Activated CD4-positive, alpha-beta T cell treated with anti-CD3 and anti-CD28 coated beads, Interleukin-2, amount 10 ng/mL, durations not matched to agents 24 days and 14 days (primary cell): ENCODE measurements at regions not wholly inside any gene's neighbourhood (a gene's known extent, or its start where the extent isn't known, plus 50 kb on each side); places are given as distances from the start of the nearest gene placed in this dataset.

Experiments
- DNase-seq: peaks from one replicate; pipeline ENCODE4 v3.0.0; 2022
- H3K27ac Mint-ChIP-seq: one replicate; pipeline ENCODE4 v1.8.0; 2022; ENCODE audit warnings: mild to moderate bottlenecking, mixed read lengths
- H3K27me3 Mint-ChIP-seq: one replicate; pipeline ENCODE4 v1.8.0; 2022; ENCODE audit warnings: mixed read lengths
- H3K36me3 Mint-ChIP-seq: one replicate; pipeline ENCODE4 v1.8.0; 2022; ENCODE audit warnings: low read depth, mild to moderate bottlenecking, mixed read lengths
- H3K4me1 Mint-ChIP-seq: one replicate; pipeline ENCODE4 v1.8.0; 2021; ENCODE audit warnings: mixed read lengths
- H3K4me3 Mint-ChIP-seq: one replicate; pipeline ENCODE4 v1.8.0; 2022; ENCODE audit warnings: mild to moderate bottlenecking, moderate library complexity, mixed read lengths
- H3K9me3 Mint-ChIP-seq: one replicate; pipeline ENCODE4 v1.8.0; 2021; ENCODE audit warnings: mixed read lengths
- intact Hi-C: fragments of 100-400 bp; cut with micrococcal nuclease; formaldehyde crosslinking; loops from one replicate; pipeline ENCODE4 v1.15.1; 2023

- intact Hi-C loops: no loop called here
- H3K36me3 Mint-ChIP-seq: no peaks in the 10 kb centered on the region
- no peaks in the 10 kb centered on the region for H3K4me1 Mint-ChIP-seq
- H3K4me3 Mint-ChIP-seq: no peak overlapping the region
- DNase-seq: no peak
- no peak overlapping the region for H3K27ac Mint-ChIP-seq
- H3K27me3 Mint-ChIP-seq: peaks cover 35% of the 10 kb centered on the region
- no peaks in the 10 kb centered on the region for H3K9me3 Mint-ChIP-seq
Measured at GRCh38 chr10:4751211-4751610, 74.8 kb upstream of the AKR1E2 start.

GRCh38 chr10:4749271-4749574, 76.8 kb upstream of the AKR1E2 start:
- Mint-ChIP-seq H3K36me3 (no peaks in the 10 kb centered on the region), H3K9me3 (no peaks in the 10 kb centered on the region), H3K27ac (no peak overlapping the region), H3K27me3 (peaks cover 35% of the 10 kb centered on the region), H3K4me1 (no peaks in the 10 kb centered on the region), H3K4me3 (no peak overlapping the region)
- no peak for DNase-seq
- intact Hi-C loops: no loop called here

DNA sequence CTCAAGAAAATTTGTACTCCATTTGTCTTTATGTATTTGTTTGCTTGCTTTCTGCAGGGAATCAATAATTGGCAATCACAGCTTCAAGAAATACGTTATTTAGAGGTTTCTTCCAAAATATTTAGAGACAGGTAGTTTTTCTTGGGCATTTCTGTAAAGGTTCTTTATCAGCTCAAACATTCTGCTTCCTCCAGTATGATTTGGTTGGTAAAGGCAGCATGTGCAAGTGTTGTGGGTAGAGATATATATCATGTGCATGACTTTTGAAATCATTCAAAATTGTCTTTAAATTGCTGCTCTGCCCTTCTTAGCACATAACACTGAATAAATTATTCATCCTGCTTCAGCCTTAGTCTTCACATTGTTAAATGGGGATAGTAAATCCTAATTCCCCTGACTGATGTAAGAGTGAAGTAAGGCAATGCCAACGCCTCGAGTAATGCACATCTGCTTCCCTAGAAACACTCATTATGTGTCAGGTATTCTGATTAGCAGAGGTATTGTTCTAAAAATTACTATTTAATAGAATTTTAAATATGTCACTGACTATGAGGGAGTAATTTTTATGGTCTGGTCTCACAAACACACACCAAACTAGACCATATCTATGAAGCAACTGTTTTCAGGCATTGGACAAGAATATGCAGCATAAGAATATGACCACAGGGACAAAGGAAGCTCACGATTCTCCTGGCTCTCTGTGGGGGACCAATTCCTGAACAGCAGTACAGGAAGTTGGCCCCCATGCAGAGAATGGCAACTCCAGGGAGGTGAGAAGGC, 77.3 kb upstream of the AKR1E2 start:
- intact Hi-C loops: no loop called here
- Mint-ChIP-seq H3K4me3 (no peak overlapping the region), H3K27ac (no peak overlapping the region), H3K36me3 (no peaks in the 10 kb centered on the region), H3K9me3 (no peaks in the 10 kb centered on the region), H3K4me1 (no peaks in the 10 kb centered on the region), H3K27me3 (peaks cover 38% of the 10 kb centered on the region)
- no peak for DNase-seq

DNA sequence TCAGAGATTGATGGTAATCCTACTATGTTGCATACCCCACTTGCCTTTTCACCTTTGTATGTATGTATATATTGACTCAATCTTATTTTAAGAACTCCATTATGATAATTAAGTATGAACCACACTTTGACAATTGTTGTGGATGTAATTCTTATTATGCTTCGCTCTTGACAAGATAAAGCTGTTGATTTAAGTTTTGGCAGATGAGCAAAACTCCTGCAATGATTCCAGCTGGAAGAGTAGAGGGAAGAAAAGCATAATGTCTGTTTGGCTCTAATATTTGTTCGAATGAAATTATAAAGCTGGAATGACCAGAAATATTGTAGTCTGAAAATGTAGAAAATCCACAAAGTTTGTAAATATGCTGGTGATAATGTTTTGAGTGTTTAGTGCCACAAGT, 83.8 kb upstream of the AKR1E2 start:
- intact Hi-C loops: no loop called here
- Mint-ChIP-seq H3K27ac (no peak overlapping the region), H3K9me3 (no peaks in the 10 kb centered on the region), H3K36me3 (no peaks in the 10 kb centered on the region), H3K4me3 (no peak overlapping the region), H3K27me3 (peaks cover 36% of the 10 kb centered on the region), H3K4me1 (no peaks in the 10 kb centered on the region)
- no peak for DNase-seq

GRCh38 chr10:4740471-4740870, 85.5 kb upstream of the AKR1E2 start:
- H3K27me3 Mint-ChIP-seq: peaks cover 38% of the 10 kb centered on the region

DNA sequence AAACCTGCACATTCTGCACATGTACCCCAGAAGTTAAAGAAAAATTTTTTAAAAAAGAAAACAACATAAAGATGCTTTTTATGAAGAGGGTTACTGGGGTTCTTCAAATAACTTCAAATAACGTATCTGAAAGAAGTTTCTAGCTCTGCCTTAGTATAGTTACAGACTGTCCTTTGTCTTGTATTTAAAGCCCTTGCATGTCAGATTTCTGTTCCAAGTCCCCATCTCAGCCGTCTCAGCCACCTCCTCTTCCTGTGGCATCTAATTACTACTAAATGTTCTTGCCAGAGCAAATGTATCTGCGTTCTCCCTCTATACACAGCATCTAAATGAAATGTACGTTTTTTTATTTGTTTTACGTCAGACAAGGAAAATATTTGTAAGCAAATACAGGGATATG, 89.4 kb upstream of the AKR1E2 start:
- Mint-ChIP-seq H3K4me1 (no peaks in the 10 kb centered on the region), H3K4me3 (no peak overlapping the region)
- no peak for DNase-seq

More at GRCh38 chr10:4740471-4740870, 85.5 kb upstream of the AKR1E2 start:
- no peak for DNase-seq
- Mint-ChIP-seq H3K9me3 (no peaks in the 10 kb centered on the region), H3K27ac (no peak overlapping the region), H3K36me3 (no peaks in the 10 kb centered on the region), H3K4me3 (no peak overlapping the region), H3K4me1 (no peaks in the 10 kb centered on the region)
- intact Hi-C loops: no loop called here

GRCh38 chr10:4736183-4736582, 89.8 kb upstream of the AKR1E2 start:
- Mint-ChIP-seq H3K27ac (no peak overlapping the region), H3K4me1 (no peaks in the 10 kb centered on the region)

More for the DNA sequence above, 89.4 kb upstream of the AKR1E2 start:
- Mint-ChIP-seq H3K9me3 (no peaks in the 10 kb centered on the region), H3K27me3 (peaks cover 28% of the 10 kb centered on the region), H3K27ac (no peak overlapping the region), H3K36me3 (no peaks in the 10 kb centered on the region)
- intact Hi-C loops: no loop called here

DNA sequence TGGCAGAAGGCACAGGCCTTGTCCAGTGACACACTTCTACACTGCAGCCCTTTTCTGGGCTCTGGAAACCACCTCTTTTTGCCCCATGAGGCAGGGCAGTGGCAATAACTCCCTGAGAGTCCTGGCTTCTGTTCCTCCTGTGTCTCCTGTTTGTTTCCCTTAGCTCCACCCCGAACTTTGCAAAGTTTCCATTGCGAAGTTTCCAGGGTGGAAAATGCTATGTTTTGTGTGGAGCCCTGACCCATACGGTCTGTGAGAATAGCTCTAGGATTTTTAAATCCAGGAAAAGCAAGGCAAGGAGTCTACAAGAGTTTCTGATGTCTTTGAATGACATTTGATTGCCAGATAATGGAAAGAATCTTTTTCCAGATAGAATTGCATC, 92.2 kb upstream of the AKR1E2 start:
- Mint-ChIP-seq H3K9me3 (no peaks in the 10 kb centered on the region), H3K27me3 (peaks cover 22% of the 10 kb centered on the region), H3K27ac (no peak overlapping the region), H3K36me3 (no peaks in the 10 kb centered on the region), H3K4me1 (no peaks in the 10 kb centered on the region), H3K4me3 (no peak overlapping the region)
- no peak for DNase-seq
- intact Hi-C loops: no loop called here

More at GRCh38 chr10:4736183-4736582, 89.8 kb upstream of the AKR1E2 start:
- DNase-seq: no peak
- H3K36me3 Mint-ChIP-seq: no peaks in the 10 kb centered on the region
- intact Hi-C loops: no loop called here
- H3K4me3 Mint-ChIP-seq: no peak overlapping the region
- H3K27me3 Mint-ChIP-seq: peaks cover 28% of the 10 kb centered on the region
- no peaks in the 10 kb centered on the region for H3K9me3 Mint-ChIP-seq

- DNase-seq: no peak
- intact Hi-C loops: no loop called here
- Mint-ChIP-seq H3K4me3 (no peak overlapping the region), H3K27ac (no peak overlapping the region), H3K36me3 (no peaks in the 10 kb centered on the region), H3K27me3 (peaks cover 18% of the 10 kb centered on the region), H3K9me3 (no peaks in the 10 kb centered on the region), H3K4me1 (no peaks in the 10 kb centered on the region)
Measured at GRCh38 chr10:4733150-4733842, 92.7 kb upstream of the AKR1E2 start.

DNA sequence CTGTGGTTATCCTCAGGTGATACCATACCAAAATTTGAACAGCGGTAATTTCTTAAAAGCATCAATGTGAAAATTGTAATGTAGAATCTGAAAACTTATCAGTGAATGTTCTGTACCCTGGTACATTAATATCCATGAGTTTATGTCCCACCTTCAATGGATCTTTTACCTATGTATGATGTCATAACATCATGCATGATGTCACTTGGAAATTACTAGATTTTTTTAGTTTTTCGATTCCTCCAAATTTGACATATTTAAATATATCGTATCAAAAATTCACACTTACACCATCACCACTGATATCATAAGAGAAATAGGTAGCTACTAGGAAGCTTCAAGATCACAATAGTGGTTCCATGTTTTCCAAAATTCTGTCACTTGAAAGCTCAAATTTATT, 95.0 kb upstream of the AKR1E2 start:
- H3K36me3 Mint-ChIP-seq: no peaks in the 10 kb centered on the region
- H3K27ac Mint-ChIP-seq: no peak overlapping the region
- H3K4me1 Mint-ChIP-seq: peaks cover 3% of the 10 kb centered on the region
- intact Hi-C loops: no loop called here
- H3K27me3 Mint-ChIP-seq: peaks cover 18% of the 10 kb centered on the region
- DNase-seq: no peak
- no peaks in the 10 kb centered on the region for H3K9me3 Mint-ChIP-seq
- H3K4me3 Mint-ChIP-seq: no peak overlapping the region

DNA sequence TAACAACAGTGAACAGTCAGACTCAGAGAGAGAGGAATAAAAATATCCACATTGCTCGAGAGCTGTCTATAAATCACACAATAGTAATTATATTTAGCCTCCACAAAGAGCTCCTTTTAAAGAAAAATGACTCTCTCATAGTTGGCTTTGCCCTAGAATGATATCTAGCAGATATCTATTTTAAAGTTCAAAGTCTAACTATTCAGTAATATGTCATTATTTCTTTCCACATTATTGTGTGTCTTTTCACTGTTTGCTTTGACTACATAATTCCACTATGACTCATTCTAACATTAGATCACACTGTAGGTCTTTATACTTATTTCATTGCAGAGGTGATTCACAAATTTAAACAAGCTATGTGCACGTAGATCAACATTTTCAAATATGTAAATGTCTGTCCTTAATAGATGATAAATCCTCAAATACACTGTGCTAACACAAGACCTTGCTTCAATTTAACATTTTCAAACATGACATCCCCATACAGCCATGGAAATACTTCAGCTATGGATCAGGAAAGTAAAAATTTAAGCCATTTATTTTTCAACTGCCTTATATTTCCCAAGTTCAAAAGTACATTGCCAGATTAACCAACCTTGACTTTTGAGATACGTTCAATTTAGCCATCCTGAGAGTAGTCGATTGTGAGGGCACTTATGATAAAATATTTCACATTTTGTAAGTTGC, 99.9 kb upstream of the AKR1E2 start:
- H3K9me3 Mint-ChIP-seq: no peaks in the 10 kb centered on the region
- peaks cover 3% of the 10 kb centered on the region for H3K4me1 Mint-ChIP-seq
- no peak overlapping the region for H3K27ac Mint-ChIP-seq
- DNase-seq: no peak
- no peaks in the 10 kb centered on the region for H3K36me3 Mint-ChIP-seq
- intact Hi-C loops: no loop called here
- peaks cover 10% of the 10 kb centered on the region for H3K27me3 Mint-ChIP-seq
- no peak overlapping the region for H3K4me3 Mint-ChIP-seq

- H3K36me3 Mint-ChIP-seq: no peaks in the 10 kb centered on the region
- no peak overlapping the region for H3K4me3 Mint-ChIP-seq
- no peak overlapping the region for H3K27ac Mint-ChIP-seq
- H3K9me3 Mint-ChIP-seq: no peaks in the 10 kb centered on the region
- DNase-seq: no peak
- intact Hi-C loops: no loop called here
- H3K4me1 Mint-ChIP-seq: peaks cover 3% of the 10 kb centered on the region
- peaks cover 20% of the 10 kb centered on the region for H3K27me3 Mint-ChIP-seq
Measured at GRCh38 chr10:4723860-4724259, 102.1 kb upstream of the AKR1E2 start.

DNA sequence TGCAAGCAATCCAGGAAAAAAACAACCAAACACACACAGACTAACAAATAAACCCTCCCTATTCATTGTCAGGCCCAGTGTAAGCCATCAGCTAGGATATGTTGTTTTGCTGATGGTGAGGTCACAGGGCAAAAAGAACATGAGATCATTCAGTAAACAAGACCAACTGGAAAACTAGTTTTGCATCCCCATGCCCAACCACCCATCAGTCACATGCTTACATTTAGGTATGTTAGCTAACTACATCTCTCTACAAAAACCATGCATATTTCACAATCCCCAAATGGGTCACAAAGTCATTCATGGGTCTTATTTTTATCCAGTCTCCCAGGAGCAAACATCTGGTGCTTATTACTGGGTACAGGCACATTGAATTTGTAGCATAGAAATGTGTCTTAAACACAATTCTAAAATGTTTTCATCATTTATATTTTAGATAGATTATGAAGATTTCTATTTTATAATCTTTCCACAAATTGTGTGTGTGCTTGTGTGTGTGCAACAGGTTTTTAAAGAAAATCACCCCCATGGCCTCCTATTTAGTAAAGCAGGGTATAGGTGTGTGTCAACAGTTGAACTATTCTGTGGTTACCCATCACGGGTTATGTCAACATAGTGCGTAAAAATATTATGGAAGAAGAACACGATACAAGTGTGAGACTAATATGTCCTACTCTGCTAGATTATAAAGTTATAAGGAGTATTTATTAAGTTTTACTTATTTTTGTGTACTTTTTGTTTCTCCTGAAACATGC, 103.8 kb upstream of the AKR1E2 start:
- intact Hi-C loops: no loop called here
- H3K4me1 Mint-ChIP-seq: peaks cover 3% of the 10 kb centered on the region
- H3K27ac Mint-ChIP-seq: no peak overlapping the region
- H3K9me3 Mint-ChIP-seq: no peaks in the 10 kb centered on the region
- no peaks in the 10 kb centered on the region for H3K36me3 Mint-ChIP-seq
- H3K4me3 Mint-ChIP-seq: no peak overlapping the region
- no peak for DNase-seq
- peaks cover 22% of the 10 kb centered on the region for H3K27me3 Mint-ChIP-seq

GRCh38 chr10:4720463-4720862, 105.5 kb upstream of the AKR1E2 start:
- intact Hi-C loops: no loop called here
- no peaks in the 10 kb centered on the region for H3K4me1 Mint-ChIP-seq

More at GRCh38 chr10:4720463-4720862, 105.5 kb upstream of the AKR1E2 start:
- H3K36me3 Mint-ChIP-seq: no peaks in the 10 kb centered on the region
- no peak for DNase-seq
- no peak overlapping the region for H3K4me3 Mint-ChIP-seq
- H3K27ac Mint-ChIP-seq: no peak overlapping the region
- H3K27me3 Mint-ChIP-seq: peaks cover 27% of the 10 kb centered on the region
- no peaks in the 10 kb centered on the region for H3K9me3 Mint-ChIP-seq
